ENCODE measurements at regions not wholly inside any gene's neighbourhood (a gene's known extent, or its start where the extent isn't known, plus 50 kb on each side); places are given as distances from the start of the nearest gene placed in this dataset.
"Not testable (repeated sequence)": the region's sequence is repeated elsewhere in the genome, so short reads cannot be mapped to it uniquely, and the experiment has no call there.

DNA sequence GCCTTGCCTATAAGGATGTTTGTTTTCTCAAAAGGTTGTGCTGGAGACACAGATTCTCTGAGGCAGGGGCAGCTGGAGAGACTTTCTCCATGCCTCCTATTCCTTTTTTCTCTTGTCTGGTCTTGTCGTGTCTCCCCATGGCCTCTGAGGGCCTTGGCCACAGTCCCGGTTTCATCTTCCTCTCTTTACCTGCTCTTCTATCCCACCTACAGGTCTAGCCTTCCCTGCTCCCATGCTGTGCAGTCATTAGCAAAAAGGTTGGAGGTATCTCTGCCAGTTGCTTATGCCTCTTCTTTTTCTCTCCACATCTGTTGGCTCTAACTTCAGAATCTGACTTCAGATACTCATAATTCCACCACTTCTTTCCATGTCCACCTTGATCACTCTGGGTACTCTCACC, 191.1 kb downstream of the IL20RB start:
- no peak for DNase-seq (ENCODE audit: low read depth)
- no peak overlapping the region for H3K4me3 ChIP-seq (replicated peaks; ENCODE audit: low read depth, low read length)
- TF ChIP-seq, protein P1, sequence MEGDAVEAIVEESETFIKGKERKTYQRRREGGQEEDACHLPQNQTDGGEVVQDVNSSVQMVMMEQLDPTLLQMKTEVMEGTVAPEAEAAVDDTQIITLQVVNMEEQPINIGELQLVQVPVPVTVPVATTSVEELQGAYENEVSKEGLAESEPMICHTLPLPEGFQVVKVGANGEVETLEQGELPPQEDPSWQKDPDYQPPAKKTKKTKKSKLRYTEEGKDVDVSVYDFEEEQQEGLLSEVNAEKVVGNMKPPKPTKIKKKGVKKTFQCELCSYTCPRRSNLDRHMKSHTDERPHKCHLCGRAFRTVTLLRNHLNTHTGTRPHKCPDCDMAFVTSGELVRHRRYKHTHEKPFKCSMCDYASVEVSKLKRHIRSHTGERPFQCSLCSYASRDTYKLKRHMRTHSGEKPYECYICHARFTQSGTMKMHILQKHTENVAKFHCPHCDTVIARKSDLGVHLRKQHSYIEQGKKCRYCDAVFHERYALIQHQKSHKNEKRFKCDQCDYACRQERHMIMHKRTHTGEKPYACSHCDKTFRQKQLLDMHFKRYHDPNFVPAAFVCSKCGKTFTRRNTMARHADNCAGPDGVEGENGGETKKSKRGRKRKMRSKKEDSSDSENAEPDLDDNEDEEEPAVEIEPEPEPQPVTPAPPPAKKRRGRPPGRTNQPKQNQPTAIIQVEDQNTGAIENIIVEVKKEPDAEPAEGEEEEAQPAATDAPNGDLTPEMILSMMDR (IDR thresholded peaks at IDR 0.05; ENCODE audit: low read length, missing control alignments): no peak

DNA sequence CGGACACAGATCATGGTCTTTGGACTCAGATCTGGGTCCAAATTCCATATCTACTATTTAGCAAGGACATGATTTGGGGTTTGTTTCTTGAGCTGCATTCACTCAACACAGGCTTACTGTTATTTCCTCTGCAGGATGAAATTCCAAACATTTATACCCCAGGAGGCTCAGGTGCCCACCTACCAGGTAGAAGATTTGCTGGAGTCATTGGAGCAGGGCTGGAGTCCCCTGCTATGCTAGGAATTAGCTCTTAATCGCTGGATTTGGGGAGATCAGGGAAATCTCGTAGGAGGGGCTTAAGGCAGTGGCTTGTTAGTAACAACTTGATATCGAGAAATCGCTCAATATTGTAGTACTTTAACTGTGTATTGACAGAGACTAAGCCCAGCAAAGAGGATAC, 193.0 kb downstream of the IL20RB start:
- no peak for DNase-seq (ENCODE audit: low read depth)
- TF ChIP-seq, protein P1 (IDR thresholded peaks at IDR 0.05; ENCODE audit: low read length, missing control alignments): no peak
- no peak overlapping the region for H3K4me3 ChIP-seq (replicated peaks; ENCODE audit: low read depth, low read length)

DNA sequence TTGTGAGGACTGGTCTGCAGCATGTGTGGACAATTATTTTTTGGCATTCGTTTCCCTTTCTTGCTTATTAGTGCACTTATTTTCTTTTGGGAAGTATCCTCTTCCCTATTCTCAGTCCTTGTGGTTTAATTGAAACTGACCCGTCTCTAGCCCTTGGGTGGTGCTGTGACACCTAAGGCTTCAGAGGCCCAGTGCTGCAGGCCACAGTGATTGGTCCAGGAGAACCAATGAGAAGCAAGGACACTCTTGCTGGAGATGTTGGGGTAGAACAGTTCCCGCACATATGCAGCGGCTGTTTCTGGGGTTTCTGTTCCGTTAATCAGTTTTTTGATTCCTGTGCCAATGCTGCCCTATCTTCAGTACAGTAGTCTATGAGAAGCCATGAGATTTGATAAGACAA, 195.3 kb downstream of the IL20RB start:
- H3K4me3 ChIP-seq (replicated peaks; ENCODE audit: low read depth, low read length); DNase-seq (ENCODE audit: low read depth): not testable (repeated sequence)

DNA sequence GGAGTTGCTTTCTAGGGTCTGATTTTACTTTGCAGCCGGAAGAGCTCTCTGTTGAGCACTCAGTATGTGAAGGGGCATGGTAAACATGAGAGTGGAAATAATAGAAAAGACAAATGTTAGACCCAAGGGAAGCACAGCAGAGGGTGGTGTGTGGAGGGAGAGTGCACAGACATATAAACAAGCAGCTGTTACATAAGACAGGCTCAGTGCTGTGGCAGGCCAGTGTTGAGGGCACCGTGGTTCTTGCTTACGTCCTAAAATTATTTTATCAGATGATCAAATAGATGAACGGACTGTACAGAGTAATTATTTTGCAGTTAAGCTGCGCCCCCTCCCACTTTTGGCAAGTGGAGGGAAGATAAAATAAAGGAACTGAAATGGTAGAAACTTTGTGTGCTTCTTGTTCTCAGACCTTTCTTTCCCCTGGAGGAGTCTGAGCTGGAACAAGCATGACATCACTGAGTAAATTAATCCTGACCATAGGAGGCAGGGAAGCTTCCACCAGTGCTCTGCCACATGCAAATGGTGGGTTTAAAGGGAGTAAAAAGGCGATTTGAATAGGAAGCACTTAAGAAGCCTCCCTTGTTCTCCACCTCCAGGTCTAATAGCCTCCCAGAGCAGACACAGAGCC, 205.6 kb downstream of the IL20RB start:
- TF ChIP-seq, protein P1 (IDR thresholded peaks at IDR 0.05; ENCODE audit: low read length, missing control alignments): no peak
- H3K4me3 ChIP-seq (replicated peaks; ENCODE audit: low read depth, low read length): no peak overlapping the region
- DNase-seq (ENCODE audit: low read depth): no peak

DNA sequence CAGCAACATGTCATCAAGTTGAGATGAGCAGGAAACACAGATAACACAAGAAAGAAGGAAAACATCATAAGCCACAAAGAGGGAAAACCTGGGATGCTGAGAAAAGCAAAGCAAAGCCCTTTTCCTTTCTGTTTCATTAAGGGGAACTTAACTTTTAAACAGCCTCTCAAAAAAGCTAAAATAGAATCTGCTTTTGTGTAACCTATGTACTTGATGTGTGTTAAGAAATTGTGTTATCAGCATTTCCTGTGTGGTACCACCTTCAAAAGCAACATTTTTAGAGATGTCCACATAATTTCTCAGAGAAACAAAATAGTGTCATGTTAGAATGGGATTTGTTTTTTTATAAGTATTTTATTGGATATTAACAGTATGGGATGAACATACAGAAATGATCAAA, 206.2 kb downstream of the IL20RB start:
- TF ChIP-seq, protein P1 (IDR thresholded peaks at IDR 0.05; ENCODE audit: low read length, missing control alignments): no peak
- no peak overlapping the region for H3K4me3 ChIP-seq (replicated peaks; ENCODE audit: low read depth, low read length)
- DNase-seq (ENCODE audit: low read depth): no peak

DNA sequence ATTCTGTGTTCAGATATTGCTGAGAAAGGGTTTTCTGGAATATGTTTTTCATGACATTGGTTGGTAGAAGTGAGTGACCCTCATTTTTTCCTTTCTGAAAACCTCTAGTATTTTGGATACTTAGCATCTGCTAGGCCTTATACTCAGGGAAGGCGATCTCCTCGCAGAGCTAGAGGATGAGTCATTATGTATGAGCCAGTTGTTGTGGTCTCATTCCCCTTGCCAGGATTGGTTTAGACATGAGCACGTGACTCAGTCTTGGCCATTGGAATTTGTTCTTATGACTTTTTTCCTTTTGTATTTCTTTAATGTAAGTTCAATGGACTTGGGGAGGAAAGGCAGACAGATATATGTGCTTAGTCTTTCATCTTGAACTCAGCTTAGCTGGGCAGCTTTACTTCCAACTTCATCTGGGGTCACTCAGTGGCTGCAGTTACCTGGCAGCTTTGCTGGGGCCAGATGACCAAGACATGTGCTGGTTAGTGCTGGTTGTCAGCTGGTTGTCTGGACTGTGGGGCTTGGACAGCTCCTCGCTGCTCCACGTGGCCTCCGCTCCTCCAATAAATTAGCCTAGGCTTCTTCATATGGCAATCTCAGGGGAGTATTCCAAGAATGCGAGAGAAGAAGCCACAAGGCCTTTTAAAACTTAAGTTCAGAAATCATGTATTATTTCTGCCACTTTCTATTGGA, 207.5 kb downstream of the IL20RB start:
- TF ChIP-seq, protein P1 (IDR thresholded peaks at IDR 0.05; ENCODE audit: low read length, missing control alignments): no peak
- peak; percentile 0 for DNase-seq (ENCODE audit: low read depth)
- no peak overlapping the region for H3K4me3 ChIP-seq (replicated peaks; ENCODE audit: low read depth, low read length)

DNA sequence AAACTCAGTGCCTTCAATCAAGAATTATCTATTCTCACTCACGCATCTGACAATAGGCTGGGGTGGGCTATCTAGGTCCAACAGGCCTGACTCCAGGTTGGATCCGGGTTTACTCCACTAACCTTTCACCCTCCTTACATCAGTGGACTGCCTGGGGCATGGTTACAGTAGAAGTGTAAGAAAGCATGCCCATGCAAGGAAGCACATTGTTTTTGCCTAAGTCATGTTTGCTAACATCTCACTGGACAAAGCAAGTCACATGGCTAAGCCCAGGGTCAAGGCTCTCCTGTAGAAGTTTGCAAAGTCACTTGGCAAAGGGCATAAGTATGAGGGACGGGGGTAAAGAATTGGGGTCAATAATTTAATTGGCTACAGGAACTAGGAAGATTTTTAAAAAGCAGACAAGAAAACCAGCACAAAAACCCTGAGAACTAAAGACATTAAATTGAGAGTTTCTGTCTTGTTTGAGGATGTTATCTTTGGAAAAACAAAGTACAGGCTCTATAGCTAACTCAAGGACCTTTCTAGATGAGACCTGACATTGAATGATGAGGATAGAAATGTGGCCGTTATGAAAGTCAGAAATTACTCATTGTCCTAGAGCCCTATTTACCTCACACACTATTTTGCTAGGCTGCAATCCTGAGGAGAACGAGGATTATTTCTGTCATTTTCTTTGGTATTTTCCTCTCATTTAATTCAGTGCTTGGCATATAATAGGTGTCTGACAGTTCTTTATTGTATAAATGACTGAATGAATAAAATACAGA, 214.2 kb downstream of the IL20RB start:
- TF ChIP-seq, protein P1 (IDR thresholded peaks at IDR 0.05; ENCODE audit: low read length, missing control alignments): no peak
- no peak overlapping the region for H3K4me3 ChIP-seq (replicated peaks; ENCODE audit: low read depth, low read length)
- DNase-seq (ENCODE audit: low read depth): no peak
